ENCODE measurements at regions not wholly inside any gene's neighbourhood (a gene's known extent, or its start where the extent isn't known, plus 50 kb on each side); places are given as distances from the start of the nearest gene placed in this dataset.

DNA sequence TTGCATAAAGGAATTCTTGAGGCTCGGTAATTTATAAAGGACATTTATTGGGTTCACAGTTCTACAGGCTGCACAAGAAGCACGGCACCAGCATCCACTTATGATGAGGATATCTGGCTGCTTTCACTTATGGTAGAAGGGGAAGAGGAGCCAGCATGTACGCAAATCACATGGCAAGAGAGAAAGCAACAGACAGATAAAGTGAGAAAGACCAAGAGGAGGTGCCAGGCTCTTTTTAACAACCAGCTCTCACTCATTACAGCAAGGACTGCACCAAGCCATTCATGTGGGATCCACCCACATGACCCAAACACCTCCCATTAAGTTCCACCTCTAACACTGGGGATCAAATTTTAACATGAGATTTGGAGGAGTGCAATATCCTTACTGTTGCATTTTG is 1198.2 kb downstream of the ADGRL3 start:
- no peak for TF ChIP-seq EZH2 (conservative IDR thresholded peaks at IDR 0.05; ENCODE audit: low read depth, low read length)
- TF ChIP-seq ARNT2 (CRISPR knock-in tag; IDR thresholded peaks at IDR 0.05; ENCODE audit: low read depth): no peak
- TF ChIP-seq ZNF644 (CRISPR knock-in tag; IDR thresholded peaks at IDR 0.05; ENCODE audit: low read depth): no peak
- no peak for TF ChIP-seq ZKSCAN1 (IDR thresholded peaks at IDR 0.05; ENCODE audit: low read length)
- TF ChIP-seq SP1 (IDR thresholded peaks at IDR 0.05): no peak
- TF ChIP-seq SP1 (CRISPR knock-in tag; IDR thresholded peaks at IDR 0.05): no peak
- TF ChIP-seq, protein P1, sequence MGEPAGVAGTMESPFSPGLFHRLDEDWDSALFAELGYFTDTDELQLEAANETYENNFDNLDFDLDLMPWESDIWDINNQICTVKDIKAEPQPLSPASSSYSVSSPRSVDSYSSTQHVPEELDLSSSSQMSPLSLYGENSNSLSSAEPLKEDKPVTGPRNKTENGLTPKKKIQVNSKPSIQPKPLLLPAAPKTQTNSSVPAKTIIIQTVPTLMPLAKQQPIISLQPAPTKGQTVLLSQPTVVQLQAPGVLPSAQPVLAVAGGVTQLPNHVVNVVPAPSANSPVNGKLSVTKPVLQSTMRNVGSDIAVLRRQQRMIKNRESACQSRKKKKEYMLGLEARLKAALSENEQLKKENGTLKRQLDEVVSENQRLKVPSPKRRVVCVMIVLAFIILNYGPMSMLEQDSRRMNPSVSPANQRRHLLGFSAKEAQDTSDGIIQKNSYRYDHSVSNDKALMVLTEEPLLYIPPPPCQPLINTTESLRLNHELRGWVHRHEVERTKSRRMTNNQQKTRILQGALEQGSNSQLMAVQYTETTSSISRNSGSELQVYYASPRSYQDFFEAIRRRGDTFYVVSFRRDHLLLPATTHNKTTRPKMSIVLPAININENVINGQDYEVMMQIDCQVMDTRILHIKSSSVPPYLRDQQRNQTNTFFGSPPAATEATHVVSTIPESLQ (CRISPR knock-in tag; conservative IDR thresholded peaks at IDR 0.05): no peak

All from HepG2 (cell line).